ENCODE measurements at regions not wholly inside any gene's neighbourhood (a gene's known extent, or its start where the extent isn't known, plus 50 kb on each side); places are given as distances from the start of the nearest gene placed in this dataset.

GRCh38 chr16:85257483-85257882 lies 145.2 kb upstream of the CIBAR2 start:
- TF ChIP-seq, protein P1, sequence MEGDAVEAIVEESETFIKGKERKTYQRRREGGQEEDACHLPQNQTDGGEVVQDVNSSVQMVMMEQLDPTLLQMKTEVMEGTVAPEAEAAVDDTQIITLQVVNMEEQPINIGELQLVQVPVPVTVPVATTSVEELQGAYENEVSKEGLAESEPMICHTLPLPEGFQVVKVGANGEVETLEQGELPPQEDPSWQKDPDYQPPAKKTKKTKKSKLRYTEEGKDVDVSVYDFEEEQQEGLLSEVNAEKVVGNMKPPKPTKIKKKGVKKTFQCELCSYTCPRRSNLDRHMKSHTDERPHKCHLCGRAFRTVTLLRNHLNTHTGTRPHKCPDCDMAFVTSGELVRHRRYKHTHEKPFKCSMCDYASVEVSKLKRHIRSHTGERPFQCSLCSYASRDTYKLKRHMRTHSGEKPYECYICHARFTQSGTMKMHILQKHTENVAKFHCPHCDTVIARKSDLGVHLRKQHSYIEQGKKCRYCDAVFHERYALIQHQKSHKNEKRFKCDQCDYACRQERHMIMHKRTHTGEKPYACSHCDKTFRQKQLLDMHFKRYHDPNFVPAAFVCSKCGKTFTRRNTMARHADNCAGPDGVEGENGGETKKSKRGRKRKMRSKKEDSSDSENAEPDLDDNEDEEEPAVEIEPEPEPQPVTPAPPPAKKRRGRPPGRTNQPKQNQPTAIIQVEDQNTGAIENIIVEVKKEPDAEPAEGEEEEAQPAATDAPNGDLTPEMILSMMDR (conservative IDR thresholded peaks at IDR 0.05; ENCODE audit: low read depth, low read length): no peak
- TF ChIP-seq RAD21 (IDR thresholded peaks at IDR 0.05; ENCODE audit: low read length) (no peak), MXI1 (IDR thresholded peaks at IDR 0.05; ENCODE audit: borderline replicate concordance, low read depth, low read length) (no peak)

All from IMR-90 (cell line).